ENCODE measurements at regions not wholly inside any gene's neighbourhood (a gene's known extent, or its start where the extent isn't known, plus 50 kb on each side); places are given as distances from the start of the nearest gene placed in this dataset.

GRCh38 chr10:108465871-108466641, 1301.5 kb upstream of the SORCS1 start:
- peaks cover 0 to 21% (median 10%) of the 10 kb centered on the region in 9 donors for H3K27me3 ChIP-seq
- no peaks in the 10 kb centered on the region for H3K36me3 ChIP-seq
- WGBS, 4 donors: 4 to 9% (median 7%) methylated on average over 26 to 62 of the region's 62 CpGs
- peak in 1 of 4 donors; percentile 72 for ATAC-seq
- H3K9me3 ChIP-seq: peaks cover 0 to 2% (median 0%) of the 10 kb centered on the region in 12 donors
- TF ChIP-seq POLR2A (IDR thresholded peaks at IDR 0.05) (no peak), CTCF (IDR thresholded peaks at IDR 0.05) (no peak)
- H3K27ac ChIP-seq: no peak overlapping the region
- peak; percentile 5 to 65 (median 30) for DNase-seq
- peaks cover 0 to 8% (median 0%) of the 10 kb centered on the region in 12 donors for H3K4me1 ChIP-seq
- intact Hi-C loops (cut with DNase I): no loop called here
- H3K4me3 ChIP-seq: peak overlapping the region; percentile 19 to 56 (median 46)

GRCh38 chr10:108462005-108462404, 1297.5 kb upstream of the SORCS1 start:
- H3K4me3 ChIP-seq: no peak overlapping the region
- no peak for DNase-seq
- TF ChIP-seq POLR2A (IDR thresholded peaks at IDR 0.05): no peak
- no peak for TF ChIP-seq CTCF (IDR thresholded peaks at IDR 0.05)
- H3K9me3 ChIP-seq: no peaks in the 10 kb centered on the region
- no peak overlapping the region for H3K27ac ChIP-seq
- no peak for ATAC-seq
- no peaks in the 10 kb centered on the region for H3K36me3 ChIP-seq
- 87 to 93% (median 91%) methylated on average over 2 of the region's 2 CpGs for WGBS, 4 donors
- peaks cover 0 to 8% (median 0%) of the 10 kb centered on the region in 12 donors for H3K4me1 ChIP-seq
- H3K27me3 ChIP-seq: peaks cover 0 to 18% (median 10%) of the 10 kb centered on the region in 9 donors
- intact Hi-C loops (cut with DNase I): no loop called here

DNA sequence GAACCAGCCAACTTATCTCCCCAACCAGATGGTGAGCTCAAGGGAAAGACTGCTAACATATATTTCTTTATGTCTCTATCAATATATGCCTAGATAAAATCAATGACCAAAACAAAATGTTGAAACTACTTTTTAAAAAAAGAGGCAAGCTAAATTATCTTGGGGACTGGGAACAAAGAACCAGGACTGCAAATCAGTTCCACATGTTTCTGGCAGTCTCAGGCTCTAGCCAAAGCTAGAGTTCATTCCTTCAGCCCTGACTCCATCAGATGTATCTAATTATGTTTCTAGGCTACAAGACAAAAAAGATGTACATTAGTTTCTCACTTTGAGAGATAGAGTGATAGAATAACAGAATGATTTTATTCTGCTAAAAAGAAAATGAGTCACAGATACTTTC, 1290.3 kb upstream of the SORCS1 start:
- Histone ChIP-seq H3K4me3 (no peak overlapping the region), H3K36me3 (no peaks in the 10 kb centered on the region), H3K9me3 (no peaks in the 10 kb centered on the region), H3K27me3 (peaks cover 0 to 3% (median 0%) of the 10 kb centered on the region in 9 donors), H3K27ac (no peak overlapping the region), H3K4me1 (no peaks in the 10 kb centered on the region)
- DNase-seq (no peak), ATAC-seq (no peak)
- intact Hi-C loops (cut with DNase I): no loop called here
- TF ChIP-seq POLR2A (IDR thresholded peaks at IDR 0.05) (no peak), CTCF (IDR thresholded peaks at IDR 0.05) (no peak)

- H3K4me1 ChIP-seq: no peaks in the 10 kb centered on the region
- intact Hi-C loops (cut with DNase I): no loop called here
- no peak overlapping the region for H3K4me3 ChIP-seq
- H3K9me3 ChIP-seq: no peaks in the 10 kb centered on the region
- ATAC-seq (no peak), DNase-seq (no peak)
- no peak overlapping the region for H3K27ac ChIP-seq
- no peaks in the 10 kb centered on the region for H3K36me3 ChIP-seq
- H3K27me3 ChIP-seq: peaks cover 0 to 3% (median 0%) of the 10 kb centered on the region in 9 donors
- no peak for TF ChIP-seq POLR2A (IDR thresholded peaks at IDR 0.05)
- TF ChIP-seq CTCF (IDR thresholded peaks at IDR 0.05): no peak
- 73 to 81% (median 77%) methylated on average over 3 of the region's 3 CpGs for WGBS, 4 donors
Measured at GRCh38 chr10:108454224-108454623, 1289.7 kb upstream of the SORCS1 start.

Data from heart left ventricle (tissue), 16 donors.